ENCODE measurements at regions not wholly inside any gene's neighbourhood (a gene's known extent, or its start where the extent isn't known, plus 50 kb on each side); places are given as distances from the start of the nearest gene placed in this dataset.

- Mint-ChIP-seq H3K4me1 (peaks cover 0 to 9% (median 0%) of the 10 kb centered on the region in 4 donors), H3K27me3 (peaks cover 0 to 1% (median 0%) of the 10 kb centered on the region in 5 donors), H3K27ac (no peak overlapping the region), H3K36me3 (peaks cover 2 to 23% (median 16%) of the 10 kb centered on the region in 3 donors), H3K4me3 (no peak overlapping the region), H3K9me3 (peaks cover 0 to 35% (median 26%) of the 10 kb centered on the region in 9 donors)
- ATAC-seq = no peak
- no peak for DNase-seq
- POLR2A ChIA-PET = no interaction called here
These were observed 54.0 kb upstream of the CYP1B1 start for GRCh38 chr2:38129987-38130386.

GRCh38 chr2:38129481-38129880 lies 53.5 kb upstream of the CYP1B1 start:
- H3K27ac Mint-ChIP-seq = no peak overlapping the region
- DNase-seq (no peak), ATAC-seq (no peak)
- POLR2A ChIA-PET = no interaction called here
- peaks cover 2 to 23% (median 16%) of the 10 kb centered on the region in 3 donors for H3K36me3 Mint-ChIP-seq
- peaks cover 0 to 1% (median 0%) of the 10 kb centered on the region in 5 donors for H3K27me3 Mint-ChIP-seq
- H3K9me3 Mint-ChIP-seq = peaks cover 0 to 35% (median 26%) of the 10 kb centered on the region in 9 donors
- H3K4me3 Mint-ChIP-seq = no peak overlapping the region
- H3K4me1 Mint-ChIP-seq = peaks cover 0 to 9% (median 0%) of the 10 kb centered on the region in 4 donors

GRCh38 chr2:38128653-38129052 lies 52.7 kb upstream of the CYP1B1 start:
- no peak overlapping the region for H3K27ac Mint-ChIP-seq
- H3K4me3 Mint-ChIP-seq = no peak overlapping the region
- ATAC-seq (no peak), DNase-seq (no peak)
- H3K36me3 Mint-ChIP-seq = peaks cover 2 to 23% (median 16%) of the 10 kb centered on the region in 3 donors
- POLR2A ChIA-PET = no interaction called here
- H3K27me3 Mint-ChIP-seq = peaks cover 0 to 1% (median 0%) of the 10 kb centered on the region in 5 donors
- peaks cover 0 to 9% (median 0%) of the 10 kb centered on the region in 4 donors for H3K4me1 Mint-ChIP-seq
- peaks cover 0 to 35% (median 26%) of the 10 kb centered on the region in 9 donors for H3K9me3 Mint-ChIP-seq

- POLR2A ChIA-PET = no interaction called here
- Mint-ChIP-seq H3K4me1 (peaks cover 0 to 9% (median 0%) of the 10 kb centered on the region in 4 donors), H3K9me3 (peaks cover 0 to 35% (median 26%) of the 10 kb centered on the region in 9 donors), H3K4me3 (no peak overlapping the region), H3K27ac (no peak overlapping the region), H3K36me3 (peaks cover 2 to 23% (median 13%) of the 10 kb centered on the region in 3 donors), H3K27me3 (peaks cover 0 to 1% (median 0%) of the 10 kb centered on the region in 5 donors)
- ATAC-seq = no peak
- no peak for DNase-seq
These were observed 51.3 kb upstream of the CYP1B1 start for GRCh38 chr2:38127277-38127676.

GRCh38 chr2:38125842-38126241 lies 49.9 kb upstream of the CYP1B1 start:
- Mint-ChIP-seq H3K27me3 (peaks cover 0 to 1% (median 0%) of the 10 kb centered on the region in 5 donors), H3K27ac (no peak overlapping the region), H3K4me3 (no peak overlapping the region), H3K4me1 (peaks cover 0 to 9% (median 0%) of the 10 kb centered on the region in 4 donors), H3K9me3 (peaks cover 0 to 35% (median 22%) of the 10 kb centered on the region in 9 donors), H3K36me3 (peaks cover 2 to 23% (median 13%) of the 10 kb centered on the region in 3 donors)
- DNase-seq (no peak), ATAC-seq (no peak)
- POLR2A ChIA-PET = no interaction called here

Data from naive thymus-derived CD8-positive, alpha-beta T cell (primary cell).